Kidney (tissue), 13 donors: ENCODE measurements at regions not wholly inside any gene's neighbourhood (a gene's known extent, or its start where the extent isn't known, plus 50 kb on each side); places are given as distances from the start of the nearest gene placed in this dataset.

Experiments
- DNase-seq, 5 donors: peaks; one replicate each; pipeline ENCODE4 v3.0.0-alpha.2; 2013 to 2020
- FAIRE-seq: peaks from 2 replicates; lab custom pipeline; 2012; peaks lifted over from hg19 to GRCh38; lab: Jason Lieb, UNC
- H3K27ac ChIP-seq, 2 donors: one replicate each; pipeline ENCODE4 v1.7.0; 2013; ENCODE audit warnings: low read depth in 2 of 2, low read length in 2 of 2, inconsistent platforms in 1 of 2
- H3K27me3 ChIP-seq: one replicate; pipeline ENCODE4 v1.7.1; 2013; ENCODE audit warnings: low read length, inconsistent platforms; ENCODE audit not compliant: control insufficient read depth, insufficient read depth
- H3K36me3 ChIP-seq, 3 donors: one replicate each; pipeline versions ENCODE4 v1.7.0 to v1.7.1; 2013; ENCODE audit warnings: low read length in 3 of 3, control low read depth in 1 of 3, inconsistent platforms in 1 of 3; ENCODE audit not compliant: insufficient read depth in 3 of 3, control insufficient read depth in 2 of 3
- H3K4me1 ChIP-seq, 3 donors: one replicate each; pipeline versions ENCODE4 v1.7.0 to v1.7.1; 2013; ENCODE audit warnings: low read length in 3 of 3, inconsistent platforms in 1 of 3, low read depth in 1 of 3; ENCODE audit not compliant: control insufficient read depth in 2 of 3, insufficient read depth in 2 of 3
- H3K4me3 ChIP-seq, 3 donors: one replicate each; pipeline versions ENCODE4 v1.7.0 to v1.8.1; 2013; ENCODE audit warnings: low read length in 3 of 3, control low read depth in 1 of 3, inconsistent platforms in 1 of 3
- H3K9ac ChIP-seq, 3 donors: one replicate each; pipeline versions ENCODE4 v1.7.0 to v1.7.1; 2013; ENCODE audit warnings: low read length in 3 of 3, control low read depth in 1 of 3, inconsistent platforms in 1 of 3
- H3K9me3 ChIP-seq, 3 donors: one replicate each; pipeline versions ENCODE4 v1.7.0 to v1.7.1; 2013; ENCODE audit warnings: low read length in 3 of 3, control low read depth in 1 of 3, inconsistent platforms in 1 of 3; ENCODE audit not compliant: control insufficient read depth in 2 of 3, insufficient read depth in 1 of 3
- intact Hi-C: fragments of 100-400 bp; cut with DNase I; formaldehyde crosslinking; loops from one replicate; pipeline ENCODE4 v1.11.1; 2022
- TF ChIP-seq, protein P1 (sequence below): IDR thresholded peaks from 3 replicates; pipeline ENCODE4 v1.5.1; 2012; ENCODE audit warnings: mild to moderate bottlenecking, moderate library complexity, borderline replicate concordance; ENCODE audit not compliant: insufficient read depth; ENCODE audit errors: extremely low read depth
- donor health status: control.
- donor health status: control.
- donor health status: control.
- donor health status: control.
- donor health status: control.
- donor health status: DM: yes; HTN: yes; CAD: no.
- donor health status: Normal renal cell carcinoma (clear cell type).

DNA sequence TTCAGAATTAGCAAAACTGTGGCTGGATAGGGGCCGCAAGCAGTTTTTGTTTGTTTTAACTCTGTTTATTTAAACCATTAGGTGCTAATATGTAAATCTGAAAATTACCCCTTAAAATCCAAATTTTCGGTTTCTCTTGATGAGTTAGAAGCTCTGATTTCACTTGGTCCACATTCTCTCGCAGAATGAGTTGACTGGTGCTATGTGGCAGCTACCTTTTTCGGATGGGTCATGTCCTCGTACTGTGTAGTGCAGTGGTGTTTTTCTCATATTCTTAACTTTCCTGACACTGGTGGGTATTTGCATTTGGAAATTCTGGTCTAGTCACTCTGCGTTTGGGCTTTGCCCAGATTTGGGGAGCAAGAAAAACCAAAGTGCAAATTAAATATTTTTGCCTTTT is 87.1 kb downstream of the DIPK2A start:
- Histone ChIP-seq H3K36me3 (no peaks in the 10 kb centered on the region), H3K9ac (no peak overlapping the region), H3K4me1 (no peaks in the 10 kb centered on the region), H3K4me3 (no peak overlapping the region), H3K27me3 (no peaks in the 10 kb centered on the region), H3K27ac (no peak overlapping the region), H3K9me3 (no peaks in the 10 kb centered on the region)
- no peak for FAIRE-seq
- DNase-seq: no peak
- TF ChIP-seq, protein P1, sequence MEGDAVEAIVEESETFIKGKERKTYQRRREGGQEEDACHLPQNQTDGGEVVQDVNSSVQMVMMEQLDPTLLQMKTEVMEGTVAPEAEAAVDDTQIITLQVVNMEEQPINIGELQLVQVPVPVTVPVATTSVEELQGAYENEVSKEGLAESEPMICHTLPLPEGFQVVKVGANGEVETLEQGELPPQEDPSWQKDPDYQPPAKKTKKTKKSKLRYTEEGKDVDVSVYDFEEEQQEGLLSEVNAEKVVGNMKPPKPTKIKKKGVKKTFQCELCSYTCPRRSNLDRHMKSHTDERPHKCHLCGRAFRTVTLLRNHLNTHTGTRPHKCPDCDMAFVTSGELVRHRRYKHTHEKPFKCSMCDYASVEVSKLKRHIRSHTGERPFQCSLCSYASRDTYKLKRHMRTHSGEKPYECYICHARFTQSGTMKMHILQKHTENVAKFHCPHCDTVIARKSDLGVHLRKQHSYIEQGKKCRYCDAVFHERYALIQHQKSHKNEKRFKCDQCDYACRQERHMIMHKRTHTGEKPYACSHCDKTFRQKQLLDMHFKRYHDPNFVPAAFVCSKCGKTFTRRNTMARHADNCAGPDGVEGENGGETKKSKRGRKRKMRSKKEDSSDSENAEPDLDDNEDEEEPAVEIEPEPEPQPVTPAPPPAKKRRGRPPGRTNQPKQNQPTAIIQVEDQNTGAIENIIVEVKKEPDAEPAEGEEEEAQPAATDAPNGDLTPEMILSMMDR: no peak
- intact Hi-C loops: no loop called here

DNA sequence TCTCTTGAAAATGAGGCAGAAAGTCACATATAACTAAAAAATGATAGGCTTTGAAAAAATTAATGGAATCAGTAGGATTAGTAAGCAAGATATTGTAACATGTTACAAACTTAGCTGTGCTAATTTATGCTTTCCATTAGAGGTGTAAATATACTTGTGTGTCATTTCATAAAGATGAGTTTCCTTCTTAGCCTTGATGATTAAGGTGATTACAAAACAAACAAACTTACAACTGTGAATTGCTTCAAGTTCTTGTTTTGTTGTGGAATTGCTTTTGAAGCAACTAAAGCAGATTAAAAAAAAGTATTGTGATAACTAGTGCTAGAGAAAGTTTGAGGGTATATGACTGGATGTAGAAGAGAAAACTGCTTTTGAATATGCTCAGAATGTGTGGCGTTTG is 87.9 kb downstream of the DIPK2A start:
- no peaks in the 10 kb centered on the region for H3K9me3 ChIP-seq
- H3K36me3 ChIP-seq: no peaks in the 10 kb centered on the region
- no peak for FAIRE-seq
- intact Hi-C loops: no loop called here
- H3K27ac ChIP-seq: no peak overlapping the region
- H3K27me3 ChIP-seq: no peaks in the 10 kb centered on the region
- no peak overlapping the region for H3K9ac ChIP-seq
- H3K4me3 ChIP-seq: no peak overlapping the region
- TF ChIP-seq, protein P1: no peak
- H3K4me1 ChIP-seq: no peaks in the 10 kb centered on the region
- DNase-seq: no peak

DNA sequence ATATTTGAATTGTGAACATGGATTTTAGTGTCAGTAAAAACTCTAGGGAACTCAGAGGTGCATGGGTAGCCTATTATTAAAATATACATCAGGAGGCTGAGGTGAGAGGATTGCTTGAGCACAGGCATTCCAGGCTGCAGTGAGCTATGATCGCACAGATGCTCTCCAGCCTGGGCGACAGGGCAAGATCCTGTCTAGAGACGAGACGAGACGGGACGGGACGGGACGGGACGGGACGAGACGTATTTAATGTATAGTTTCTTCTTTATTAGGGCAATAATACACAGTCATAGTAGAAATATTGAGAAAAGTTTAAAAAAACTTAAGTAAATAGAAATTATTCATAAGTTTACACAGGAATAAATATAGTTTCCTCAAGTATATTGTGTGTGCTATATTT is 89.3 kb downstream of the DIPK2A start:
- Histone ChIP-seq H3K9ac (no peak overlapping the region), H3K27ac (no peak overlapping the region), H3K36me3 (no peaks in the 10 kb centered on the region), H3K9me3 (no peaks in the 10 kb centered on the region), H3K4me3 (no peak overlapping the region), H3K27me3 (no peaks in the 10 kb centered on the region), H3K4me1 (no peaks in the 10 kb centered on the region)
- intact Hi-C loops: no loop called here
- FAIRE-seq (no peak), DNase-seq (no peak)
- TF ChIP-seq, protein P1: no peak

DNA sequence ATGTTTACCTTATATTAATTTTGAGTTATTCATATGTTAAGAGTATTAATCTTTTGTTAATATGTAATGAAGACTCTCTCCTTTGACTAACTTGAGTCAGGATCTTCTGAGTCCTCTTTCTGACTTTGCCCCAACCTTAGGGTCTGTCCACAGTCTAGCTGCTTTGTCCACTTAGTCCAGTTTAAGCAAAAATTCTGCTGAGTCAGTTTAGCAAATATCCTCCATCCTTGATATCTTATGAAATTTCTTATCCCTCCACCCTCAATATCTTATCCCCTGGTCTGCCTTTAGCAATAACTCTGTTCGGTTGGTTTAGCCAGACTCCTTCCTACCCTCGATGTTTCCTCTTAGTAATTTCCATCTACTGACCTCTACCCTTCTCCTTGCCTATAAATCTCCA is 91.7 kb downstream of the DIPK2A start:
- Histone ChIP-seq H3K9ac (no peak overlapping the region), H3K4me1 (no peaks in the 10 kb centered on the region), H3K36me3 (no peaks in the 10 kb centered on the region), H3K9me3 (no peaks in the 10 kb centered on the region), H3K27me3 (no peaks in the 10 kb centered on the region), H3K27ac (no peak overlapping the region), H3K4me3 (no peak overlapping the region)
- TF ChIP-seq, protein P1: no peak
- FAIRE-seq (no peak), DNase-seq (no peak)
- intact Hi-C loops: no loop called here
